ENCODE measurements at regions not wholly inside any gene's neighbourhood (a gene's known extent, or its start where the extent isn't known, plus 50 kb on each side); places are given as distances from the start of the nearest gene placed in this dataset.

DNA sequence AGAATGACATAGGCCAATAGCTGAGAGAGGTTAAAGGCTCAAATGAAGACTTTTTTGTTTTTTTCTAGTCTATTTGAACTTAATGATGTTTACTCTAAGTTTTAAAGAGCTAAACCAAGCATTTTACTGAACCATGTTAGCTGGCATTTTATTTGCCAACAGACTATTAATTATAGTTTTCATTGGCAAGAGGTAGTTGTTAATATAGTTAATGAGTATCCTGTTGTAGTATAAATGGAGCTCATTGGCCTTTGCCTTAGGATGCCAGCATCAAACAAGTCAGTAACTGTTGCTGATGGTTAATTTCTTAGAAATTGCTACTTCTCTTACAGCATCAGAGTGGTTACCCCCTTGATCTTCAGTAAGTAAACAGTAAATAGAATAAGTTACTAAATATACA is 339.0 kb upstream of the B3GALT2 start:
- TF ChIP-seq REST (IDR thresholded peaks at IDR 0.05; ENCODE audit: insufficient read depth in 1 of 2, low read depth in 2 of 2, low read length in 2 of 2) (no peak), SIN3A (IDR thresholded peaks at IDR 0.05; ENCODE audit: borderline replicate concordance, insufficient read depth, low read length) (no peak), POLR2AphosphoS5 (IDR thresholded peaks at IDR 0.05; ENCODE audit: low read depth, low read length) (no peak), FOXP2 (optimal IDR thresholded peaks at IDR 0.05; ENCODE audit: borderline replicate concordance, extremely low read depth, extremely low read length, insufficient read depth) (no peak), TAF1 (IDR thresholded peaks at IDR 0.05; ENCODE audit: borderline replicate concordance, insufficient read depth, low read length) (no peak)

- TF ChIP-seq TAF1 (IDR thresholded peaks at IDR 0.05; ENCODE audit: borderline replicate concordance, insufficient read depth, low read length), result no peak
- TF ChIP-seq POLR2AphosphoS5 (IDR thresholded peaks at IDR 0.05; ENCODE audit: low read depth, low read length), result no peak
- TF ChIP-seq FOXP2 (optimal IDR thresholded peaks at IDR 0.05; ENCODE audit: borderline replicate concordance, extremely low read depth, extremely low read length, insufficient read depth), result no peak
- no peak for TF ChIP-seq SIN3A (IDR thresholded peaks at IDR 0.05; ENCODE audit: borderline replicate concordance, insufficient read depth, low read length)
- no peak for TF ChIP-seq REST (IDR thresholded peaks at IDR 0.05; ENCODE audit: insufficient read depth in 1 of 2, low read depth in 2 of 2, low read length in 2 of 2)
These were observed 338.2 kb upstream of the B3GALT2 start for GRCh38 chr1:193524616-193525015.

- TF ChIP-seq REST (IDR thresholded peaks at IDR 0.05; ENCODE audit: insufficient read depth in 1 of 2, low read depth in 2 of 2, low read length in 2 of 2) (no peak), TAF1 (IDR thresholded peaks at IDR 0.05; ENCODE audit: borderline replicate concordance, insufficient read depth, low read length) (no peak), POLR2AphosphoS5 (IDR thresholded peaks at IDR 0.05; ENCODE audit: low read depth, low read length) (no peak), FOXP2 (optimal IDR thresholded peaks at IDR 0.05; ENCODE audit: borderline replicate concordance, extremely low read depth, extremely low read length, insufficient read depth) (no peak), SIN3A (IDR thresholded peaks at IDR 0.05; ENCODE audit: borderline replicate concordance, insufficient read depth, low read length) (no peak)
These were observed 337.6 kb upstream of the B3GALT2 start for GRCh38 chr1:193524021-193524420.

GRCh38 chr1:193520472-193520871 is 334.1 kb upstream of the B3GALT2 start:
- TF ChIP-seq FOXP2 (optimal IDR thresholded peaks at IDR 0.05; ENCODE audit: borderline replicate concordance, extremely low read depth, extremely low read length, insufficient read depth) (no peak), TAF1 (IDR thresholded peaks at IDR 0.05; ENCODE audit: borderline replicate concordance, insufficient read depth, low read length) (no peak), SIN3A (IDR thresholded peaks at IDR 0.05; ENCODE audit: borderline replicate concordance, insufficient read depth, low read length) (no peak), REST (IDR thresholded peaks at IDR 0.05; ENCODE audit: insufficient read depth in 1 of 2, low read depth in 2 of 2, low read length in 2 of 2) (peak in 1 of 2 experiments; percentile 70; a peak in 2 of 4 replicates), POLR2AphosphoS5 (IDR thresholded peaks at IDR 0.05; ENCODE audit: low read depth, low read length) (no peak)

GRCh38 chr1:193519922-193520321 is 333.5 kb upstream of the B3GALT2 start:
- no peak for TF ChIP-seq FOXP2 (optimal IDR thresholded peaks at IDR 0.05; ENCODE audit: borderline replicate concordance, extremely low read depth, extremely low read length, insufficient read depth)
- no peak for TF ChIP-seq REST (IDR thresholded peaks at IDR 0.05; ENCODE audit: insufficient read depth in 1 of 2, low read depth in 2 of 2, low read length in 2 of 2)
- TF ChIP-seq POLR2AphosphoS5 (IDR thresholded peaks at IDR 0.05; ENCODE audit: low read depth, low read length), result no peak
- TF ChIP-seq TAF1 (IDR thresholded peaks at IDR 0.05; ENCODE audit: borderline replicate concordance, insufficient read depth, low read length), result no peak
- no peak for TF ChIP-seq SIN3A (IDR thresholded peaks at IDR 0.05; ENCODE audit: borderline replicate concordance, insufficient read depth, low read length)
